GM12872 (cell line): ENCODE measurements at regions not wholly inside any gene's neighbourhood (a gene's known extent, or its start where the extent isn't known, plus 50 kb on each side); places are given as distances from the start of the nearest gene placed in this dataset.

ENCODE experiments used
- TF ChIP-seq, protein P1 (sequence below): IDR thresholded peaks from 3 replicates; pipeline ENCODE4 v1.5.1; 2011; ENCODE audit warnings: low read depth, mild to moderate bottlenecking, low read length, moderate library complexity; ENCODE audit not compliant: insufficient read depth

- TF ChIP-seq, protein P1, sequence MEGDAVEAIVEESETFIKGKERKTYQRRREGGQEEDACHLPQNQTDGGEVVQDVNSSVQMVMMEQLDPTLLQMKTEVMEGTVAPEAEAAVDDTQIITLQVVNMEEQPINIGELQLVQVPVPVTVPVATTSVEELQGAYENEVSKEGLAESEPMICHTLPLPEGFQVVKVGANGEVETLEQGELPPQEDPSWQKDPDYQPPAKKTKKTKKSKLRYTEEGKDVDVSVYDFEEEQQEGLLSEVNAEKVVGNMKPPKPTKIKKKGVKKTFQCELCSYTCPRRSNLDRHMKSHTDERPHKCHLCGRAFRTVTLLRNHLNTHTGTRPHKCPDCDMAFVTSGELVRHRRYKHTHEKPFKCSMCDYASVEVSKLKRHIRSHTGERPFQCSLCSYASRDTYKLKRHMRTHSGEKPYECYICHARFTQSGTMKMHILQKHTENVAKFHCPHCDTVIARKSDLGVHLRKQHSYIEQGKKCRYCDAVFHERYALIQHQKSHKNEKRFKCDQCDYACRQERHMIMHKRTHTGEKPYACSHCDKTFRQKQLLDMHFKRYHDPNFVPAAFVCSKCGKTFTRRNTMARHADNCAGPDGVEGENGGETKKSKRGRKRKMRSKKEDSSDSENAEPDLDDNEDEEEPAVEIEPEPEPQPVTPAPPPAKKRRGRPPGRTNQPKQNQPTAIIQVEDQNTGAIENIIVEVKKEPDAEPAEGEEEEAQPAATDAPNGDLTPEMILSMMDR: no peak
Observed at GRCh38 chr4:186952709-186953108, 229.1 kb upstream of the FAT1 start.

DNA sequence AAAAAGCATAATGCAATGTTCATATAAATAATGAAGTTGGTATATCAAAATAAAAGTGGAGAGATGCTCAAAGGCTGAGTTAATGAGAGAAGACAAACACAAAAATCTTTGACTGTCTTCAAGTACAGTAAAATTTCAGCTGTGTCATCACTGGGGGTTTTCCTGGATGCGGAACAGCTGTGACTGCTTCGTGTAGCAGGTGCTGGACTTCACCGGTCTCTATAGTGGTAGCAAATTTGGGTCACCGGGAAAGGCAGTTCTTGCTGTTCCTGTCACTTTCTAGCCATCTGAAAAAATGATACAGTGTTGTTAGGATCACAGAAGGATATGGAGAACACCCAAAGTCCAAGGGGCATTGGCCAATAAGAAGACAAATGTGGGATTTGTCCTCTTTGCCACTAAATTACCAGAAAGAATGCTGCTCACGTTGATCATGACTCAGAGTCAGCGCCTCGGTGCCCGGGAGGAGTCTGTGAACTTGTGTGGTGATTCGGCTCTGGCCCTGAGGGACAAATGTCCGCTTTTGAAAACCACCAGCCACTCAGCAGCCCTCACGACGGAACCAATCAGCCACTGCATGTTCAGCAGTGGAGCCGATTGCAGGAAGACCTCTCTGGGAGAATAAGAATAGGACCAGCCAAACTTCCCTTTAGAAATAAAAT is 230.1 kb upstream of the FAT1 start:
- TF ChIP-seq, protein P1: no peak

- TF ChIP-seq, protein P1: no peak
Observed at GRCh38 chr4:186954509-186954908, 230.9 kb upstream of the FAT1 start.

- TF ChIP-seq, protein P1: no peak
Observed at GRCh38 chr4:186954956-186955355, 231.3 kb upstream of the FAT1 start.

GRCh38 chr4:186957952-186958555 is 234.4 kb upstream of the FAT1 start:
- TF ChIP-seq, protein P1: no peak

- TF ChIP-seq, protein P1: no peak
Observed at GRCh38 chr4:186958726-186959350, 235.2 kb upstream of the FAT1 start.

DNA sequence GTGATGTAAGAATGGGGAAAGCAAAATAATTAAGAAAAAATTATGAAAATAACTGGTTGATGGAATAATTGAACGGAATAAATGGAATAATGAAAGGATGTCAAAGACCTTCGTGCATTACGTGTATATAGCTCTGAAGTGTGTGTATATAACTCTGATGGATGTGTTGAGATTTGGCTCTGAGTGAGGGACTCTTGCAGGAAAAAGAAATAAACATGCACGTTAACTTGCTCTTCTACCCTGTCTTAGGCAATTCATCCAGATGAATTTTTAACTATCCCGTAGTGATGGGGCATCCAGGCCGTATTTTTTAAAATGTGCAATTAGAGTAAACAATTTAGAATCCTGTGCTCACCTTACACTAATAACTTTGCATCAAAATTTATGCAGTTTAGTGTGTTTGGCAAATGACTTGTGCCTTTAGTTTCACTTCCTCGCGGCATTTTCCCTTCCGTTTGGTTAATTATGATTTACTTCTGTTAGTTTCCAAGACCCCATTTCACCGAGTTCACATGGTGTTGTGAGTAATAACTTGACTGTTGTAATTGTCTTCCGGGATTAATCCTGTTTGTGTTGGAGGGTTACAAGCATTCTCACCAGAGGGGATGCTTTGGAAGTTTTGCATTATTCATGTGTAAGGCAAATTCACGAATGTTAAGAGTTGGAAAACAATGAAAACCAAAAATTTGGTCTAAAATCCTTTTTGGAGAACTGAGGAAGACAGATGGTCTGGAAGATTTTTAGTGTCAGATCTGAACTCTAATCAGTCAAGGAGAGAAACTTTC is 256.5 kb upstream of the FAT1 start:
- TF ChIP-seq, protein P1: no peak
